OCI-LY7 (cell line): ENCODE measurements at regions not wholly inside any gene's neighbourhood (a gene's known extent, or its start where the extent isn't known, plus 50 kb on each side); places are given as distances from the start of the nearest gene placed in this dataset.

Source experiments
- CTCF ChIP-seq: fragments of 200-600 bp; sonication (generic); conservative IDR thresholded peaks from 2 replicates; pipeline ENCODE4 v1.5.1; 2014; ENCODE audit warnings: mild to moderate bottlenecking, antibody characterized with exemption, low read length, moderate library complexity, mixed read lengths
- EZH2phosphoT487 ChIP-seq: fragments of 200-600 bp; sonication (generic); IDR thresholded peaks from 2 replicates; pipeline ENCODE4 v1.6.1; 2018; ENCODE audit warnings: low read depth, borderline replicate concordance, mild to moderate bottlenecking, mixed run types, antibody characterized with exemption, low read length, moderate library complexity, mixed read lengths

GRCh38 chr2:182636699-182637098 is 79.4 kb upstream of the DNAJC10 start:
- TF ChIP-seq CTCF (no peak), EZH2phosphoT487 (no peak)
